Inferior parietal cortex (tissue), 1 donor: ENCODE measurements at regions not wholly inside any gene's neighbourhood (a gene's known extent, or its start where the extent isn't known, plus 50 kb on each side); places are given as distances from the start of the nearest gene placed in this dataset.

ENCODE experiments used
- DNase-seq: peaks from one replicate; pipeline ENCODE4 v3.0.0-alpha.2; 2016; ENCODE audit errors: extremely low spot score

DNA sequence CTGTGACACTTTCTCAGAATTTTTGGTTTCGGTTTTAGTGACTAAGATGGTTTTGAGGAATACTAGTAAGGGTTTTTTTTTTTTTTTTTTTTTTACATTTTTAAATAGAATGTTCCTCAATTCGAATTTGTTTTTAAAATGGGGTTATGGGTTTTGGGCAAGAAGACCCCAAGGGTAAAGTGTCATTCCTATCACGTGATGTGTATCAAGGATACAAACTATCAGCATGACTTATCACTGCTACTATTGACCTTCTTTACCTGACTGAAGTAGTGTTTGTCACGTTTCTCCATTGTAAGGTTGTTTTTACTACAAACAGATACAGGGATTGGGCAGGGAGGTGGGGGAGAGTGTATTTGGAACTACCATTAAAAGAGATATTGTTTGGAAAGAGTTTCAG lies 781.1 kb upstream of the ADGRL4 start:
- DNase-seq: no peak

DNA sequence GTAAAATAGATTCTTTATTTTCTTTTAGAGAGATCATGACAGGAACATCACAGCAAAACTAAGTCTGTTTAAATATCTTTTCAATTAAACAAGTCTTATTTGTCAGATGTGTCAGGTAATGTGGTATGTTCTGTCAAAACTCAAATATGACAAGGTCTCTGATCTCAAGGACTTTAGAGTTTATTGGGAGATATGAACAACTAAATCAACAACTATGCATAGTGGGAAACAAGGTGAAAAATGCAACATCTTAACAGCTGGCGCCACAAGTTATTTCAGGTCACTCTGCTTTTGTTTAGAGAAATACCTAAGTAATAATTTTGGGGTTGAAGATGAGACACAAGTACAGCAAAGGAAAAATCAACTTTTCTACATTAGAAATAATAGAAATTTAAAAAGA lies 779.4 kb upstream of the ADGRL4 start:
- no peak for DNase-seq

GRCh38 chr1:79785561-79785960 lies 779.0 kb upstream of the ADGRL4 start:
- no peak for DNase-seq

- DNase-seq: no peak
These were observed 774.7 kb upstream of the ADGRL4 start for GRCh38 chr1:79781261-79781660.

GRCh38 chr1:79777481-79778219 lies 771.1 kb upstream of the ADGRL4 start:
- no peak for DNase-seq

- no peak for DNase-seq
These were observed 768.9 kb upstream of the ADGRL4 start for GRCh38 chr1:79775402-79775801.

- DNase-seq: no peak
These were observed 766.9 kb upstream of the ADGRL4 start for GRCh38 chr1:79773385-79773784.

GRCh38 chr1:79762461-79762860 lies 755.9 kb upstream of the ADGRL4 start:
- no peak for DNase-seq

DNA sequence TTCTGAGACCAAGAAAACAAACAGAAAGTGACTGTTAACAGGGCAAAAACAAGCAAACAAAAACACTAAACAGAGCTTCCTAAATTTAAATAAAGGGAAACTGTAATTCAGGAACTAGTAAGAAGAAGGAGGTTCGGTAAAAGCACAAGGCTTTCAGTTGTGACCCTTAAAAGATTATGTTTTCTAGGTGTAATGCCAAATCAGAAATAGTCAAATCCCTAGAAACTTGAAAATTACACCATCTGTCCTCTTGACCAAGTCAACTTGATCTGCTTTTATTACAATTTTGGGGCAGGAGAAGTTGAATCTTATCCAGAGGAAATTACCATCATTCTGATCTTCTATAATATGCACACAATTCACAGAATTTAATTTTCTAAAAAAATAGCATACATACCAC lies 754.0 kb upstream of the ADGRL4 start:
- DNase-seq: no peak

DNA sequence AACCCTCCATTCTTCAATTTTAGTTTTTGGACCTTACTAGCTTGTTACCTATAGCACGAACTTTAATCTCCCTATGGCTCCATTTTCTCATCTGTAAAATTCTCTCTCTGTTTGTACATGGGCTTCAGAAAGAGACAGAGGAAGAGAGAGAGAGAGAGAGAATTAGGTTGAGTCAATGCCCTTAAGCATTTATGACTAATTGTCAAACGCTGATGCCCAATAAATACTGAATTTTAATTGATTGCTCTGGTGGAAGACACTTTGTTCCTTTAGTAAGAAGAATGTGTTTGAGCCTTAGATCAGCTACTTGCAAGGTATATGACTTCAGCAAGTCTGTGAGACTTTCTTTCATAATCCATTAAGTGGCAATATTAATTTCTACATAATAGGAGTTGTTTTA lies 743.1 kb upstream of the ADGRL4 start:
- DNase-seq: no peak

DNA sequence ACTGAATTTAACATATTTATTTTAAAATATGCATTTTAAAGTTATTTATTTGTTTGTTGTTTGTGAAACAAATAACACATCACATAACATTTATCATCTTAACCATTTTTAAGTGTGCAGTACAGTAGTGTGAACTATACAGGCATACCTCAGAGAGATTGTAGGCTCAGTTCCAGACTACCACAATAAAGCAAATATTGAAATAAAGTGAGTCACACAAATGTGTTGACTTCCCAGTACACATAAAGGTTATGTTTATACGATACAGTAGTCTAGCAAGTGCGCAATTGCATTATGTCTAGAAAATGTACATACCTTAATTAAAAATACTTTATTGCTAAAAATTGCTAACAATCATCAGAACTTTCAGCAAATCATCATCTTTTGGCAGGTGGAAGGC lies 739.4 kb upstream of the ADGRL4 start:
- DNase-seq: no peak

GRCh38 chr1:79744746-79745145 lies 738.2 kb upstream of the ADGRL4 start:
- no peak for DNase-seq

DNA sequence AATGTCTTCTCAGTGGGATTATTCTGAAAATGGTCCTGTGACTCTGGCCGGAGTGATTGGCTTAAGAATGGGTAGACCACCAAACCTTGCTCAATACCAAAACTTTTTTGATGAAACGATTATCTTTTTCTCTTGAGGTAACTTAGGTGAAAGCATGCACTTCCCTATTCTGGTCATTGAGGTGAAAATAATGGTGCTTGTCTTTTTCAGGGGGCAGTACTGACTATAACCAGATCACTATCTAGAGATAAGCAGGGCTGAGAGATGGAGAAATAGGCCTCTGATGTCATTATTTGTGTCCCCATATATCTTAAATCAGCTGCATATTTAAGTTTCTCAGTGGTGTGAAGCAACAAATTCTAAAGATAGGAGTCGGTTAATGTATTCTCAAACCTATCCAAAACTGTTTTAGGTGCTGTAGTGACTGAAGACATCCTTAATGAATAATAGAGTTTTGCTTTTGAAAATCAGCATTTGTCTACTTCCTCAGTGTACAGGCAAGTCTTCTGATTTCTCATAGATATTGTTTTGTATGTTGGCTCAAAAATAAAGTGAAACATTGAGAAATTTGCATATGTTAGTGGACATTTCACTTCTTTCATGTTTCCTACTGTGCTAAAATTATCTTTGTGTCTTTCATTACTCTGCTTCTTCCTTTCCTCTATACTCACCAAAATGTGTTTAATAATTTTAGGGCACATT lies 735.3 kb upstream of the ADGRL4 start:
- no peak for DNase-seq

GRCh38 chr1:79738101-79738500 lies 731.6 kb upstream of the ADGRL4 start:
- DNase-seq: no peak

DNA sequence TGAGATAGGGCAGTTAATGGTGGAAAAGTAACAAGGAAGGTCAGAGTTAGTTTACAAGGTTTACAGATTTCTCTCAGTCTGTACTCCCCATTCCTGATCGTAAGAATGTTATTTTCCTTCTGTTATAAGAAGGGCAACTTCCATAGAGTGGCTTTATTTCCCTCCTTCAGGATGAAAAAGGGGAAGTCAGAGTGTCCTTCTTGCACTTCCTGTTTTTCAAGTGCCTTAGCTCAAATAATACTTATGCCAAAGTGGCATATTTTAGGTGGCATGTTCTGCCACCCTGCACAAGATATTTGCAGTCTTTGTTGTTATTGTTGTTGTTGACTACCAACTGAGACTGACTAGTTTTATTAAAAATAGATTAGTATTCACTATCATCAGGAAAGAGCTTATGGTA lies 730.7 kb upstream of the ADGRL4 start:
- no peak for DNase-seq

- no peak for DNase-seq
These were observed 726.4 kb upstream of the ADGRL4 start for GRCh38 chr1:79732950-79733349.

DNA sequence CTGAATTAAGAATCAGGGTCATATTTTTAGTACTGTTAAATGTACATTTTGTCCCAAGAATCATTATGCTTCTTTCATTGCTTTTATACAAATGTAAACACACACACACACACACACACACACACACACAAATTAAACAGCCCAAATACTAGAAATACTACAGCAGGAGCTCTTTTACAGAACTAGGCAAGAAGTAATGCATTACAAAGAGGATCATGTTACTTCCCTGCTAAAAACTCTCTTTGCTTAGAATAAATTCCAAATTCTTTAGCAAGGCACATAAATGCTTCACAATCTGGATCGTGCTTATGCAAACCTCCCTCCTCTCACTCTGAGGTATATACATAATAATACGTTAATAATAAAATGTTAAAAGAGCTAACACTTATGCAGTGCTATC lies 720.4 kb upstream of the ADGRL4 start:
- peak; percentile 13 for DNase-seq

DNA sequence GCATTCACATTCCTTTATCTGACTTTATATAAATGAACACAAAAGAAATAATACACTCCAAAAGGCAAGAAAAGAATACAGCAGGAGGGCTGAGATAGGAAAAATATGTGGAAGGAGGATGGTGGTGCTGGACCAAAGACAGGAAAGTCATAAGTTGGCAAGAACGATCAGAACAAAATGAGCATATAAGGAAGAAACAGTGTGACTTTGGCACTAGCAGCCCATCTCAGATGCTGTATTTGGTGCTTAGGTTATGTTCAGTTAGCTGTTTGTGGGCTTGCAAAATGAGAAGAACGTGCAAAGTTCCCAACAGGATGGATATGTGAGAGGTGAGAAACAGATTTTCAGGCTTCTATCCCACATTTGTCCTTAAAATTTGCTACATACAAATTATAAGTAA lies 719.8 kb upstream of the ADGRL4 start:
- peak; percentile 51 for DNase-seq

DNA sequence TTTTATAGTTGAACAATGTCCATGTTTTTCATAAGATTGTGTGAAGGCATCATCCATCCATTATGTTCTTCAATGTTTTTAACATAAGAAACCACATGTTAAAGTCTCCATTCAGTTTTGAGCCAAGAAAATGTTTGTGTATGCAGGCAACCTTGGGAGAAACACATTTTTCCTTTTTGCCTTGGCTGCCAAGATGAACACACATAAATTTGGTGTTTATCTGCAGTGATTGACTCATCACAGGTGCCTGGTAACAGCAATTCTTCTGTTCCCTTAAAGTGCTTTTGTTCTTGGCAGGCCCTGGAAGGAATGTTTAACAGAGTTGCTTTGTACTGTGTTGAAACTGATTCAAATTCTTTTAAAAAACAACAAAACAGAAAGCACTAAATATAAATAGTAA lies 709.9 kb upstream of the ADGRL4 start:
- DNase-seq: no peak

DNA sequence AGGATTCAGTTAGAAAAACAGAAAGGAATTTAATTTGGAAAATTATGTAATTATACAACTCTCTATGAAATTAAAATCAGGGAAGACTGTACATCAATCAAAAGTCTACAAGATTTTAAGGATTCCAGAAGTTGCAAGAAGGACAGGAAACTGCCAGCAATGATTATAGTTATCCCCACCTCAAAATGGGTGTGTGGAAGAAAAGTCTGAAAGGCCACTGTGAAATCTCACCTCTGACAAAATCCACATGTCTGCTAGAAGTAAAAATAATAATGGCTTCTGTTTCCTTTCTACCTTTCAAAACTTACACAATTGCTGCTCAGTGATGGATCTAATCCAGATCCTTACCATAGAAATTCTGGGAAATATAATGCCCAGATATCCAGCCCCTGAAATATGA lies 708.1 kb upstream of the ADGRL4 start:
- no peak for DNase-seq

DNA sequence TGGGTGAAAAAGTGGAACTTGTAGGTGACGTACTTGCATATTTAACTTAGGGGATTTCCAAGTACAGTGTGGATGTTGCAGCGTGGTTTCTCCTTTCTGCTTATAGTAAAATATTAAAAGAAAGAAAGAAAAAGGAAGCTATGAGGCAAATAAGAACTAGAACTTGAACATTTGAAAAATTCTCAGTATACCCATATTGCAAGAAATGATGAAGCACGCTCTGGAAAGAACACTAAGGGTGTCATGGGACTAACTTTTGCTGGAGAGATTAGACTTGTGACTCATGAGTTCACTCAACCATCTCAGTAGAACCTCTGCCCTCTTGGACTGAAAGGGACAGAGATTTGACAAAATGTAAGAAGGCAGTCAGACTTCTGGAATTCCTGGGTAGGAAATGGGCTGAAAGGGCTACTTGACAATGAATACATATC lies 704.5 kb upstream of the ADGRL4 start:
- DNase-seq: no peak

GRCh38 chr1:79708646-79709265 lies 702.2 kb upstream of the ADGRL4 start:
- DNase-seq: no peak

DNA sequence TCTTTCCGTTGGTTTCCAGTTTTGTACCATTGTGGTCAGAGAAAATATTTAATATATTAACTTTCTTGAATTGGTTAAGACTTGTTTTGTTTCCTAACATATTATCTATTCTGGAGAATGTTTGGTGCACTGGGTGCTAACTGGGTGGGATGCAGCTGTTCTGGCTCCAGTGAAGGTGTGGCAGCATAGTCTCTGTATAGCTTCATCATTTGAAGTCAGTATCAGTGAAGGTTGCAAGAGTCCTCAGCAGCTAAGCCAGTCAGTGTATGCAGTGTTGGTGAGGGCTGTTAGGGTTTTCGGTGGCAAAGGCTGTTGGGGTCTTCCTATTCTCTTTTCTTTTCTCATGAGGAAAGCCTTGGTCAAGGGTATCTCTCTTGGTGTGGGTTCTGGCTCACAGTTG lies 698.7 kb upstream of the ADGRL4 start:
- DNase-seq: no peak
